H1 (cell line): ENCODE measurements at regions not wholly inside any gene's neighbourhood (a gene's known extent, or its start where the extent isn't known, plus 50 kb on each side); places are given as distances from the start of the nearest gene placed in this dataset.
"Not testable (repeated sequence)": the region's sequence is repeated elsewhere in the genome, so short reads cannot be mapped to it uniquely, and the experiment has no call there.

Experiments used
- CTCF ChIA-PET: fragments of 300-600 bp; sonication (Branson Sonifier 250); formaldehyde crosslinking; loops from one replicate; lab custom pipeline; 2021; ENCODE audit not compliant: partially characterized antibody; lab: Charles Lee
- POLR2A ChIA-PET: fragments of 300-600 bp; sonication (Branson Sonifier 250); formaldehyde crosslinking; loops from one replicate; lab custom pipeline; 2021; ENCODE audit warnings: inconsistent platforms; ENCODE audit not compliant: partially characterized antibody; lab: Charles Lee
- DNase-seq, 2 experiments: peaks; one replicate each; pipeline versions ENCODE4 v3.0.0 to v3.0.0-alpha.2; 2010 to 2022; ENCODE audit warnings: low spot score in 2 of 2, low read depth in 1 of 2, mixed read lengths in 1 of 2
- FAIRE-seq: peaks from 2 replicates; lab custom pipeline; 2011; peaks lifted over from hg19 to GRCh38; lab: Jason Lieb, UNC
- H2AFZ ChIP-seq: 2 replicates; pipeline ENCODE4 v1.8.1; 2012; ENCODE audit warnings: low read length, inconsistent platforms
- H2AK5ac ChIP-seq: 2 replicates; pipeline ENCODE4 v1.6.1; 2013; ENCODE audit warnings: low read depth, low read length
- H2BK120ac ChIP-seq: replicated peaks from 2 replicates; pipeline ENCODE3; 2013; ENCODE audit warnings: low read depth, low read length, inconsistent platforms
- H2BK12ac ChIP-seq: 2 replicates; pipeline ENCODE4 v1.6.1; 2013; ENCODE audit warnings: low read depth, low read length
- H2BK15ac ChIP-seq: 2 replicates; pipeline ENCODE4 v1.6.1; 2013; ENCODE audit warnings: low read length
- H2BK20ac ChIP-seq: 2 replicates; pipeline ENCODE4 v1.6.1; 2013; ENCODE audit warnings: low read length
- H2BK5ac ChIP-seq: 2 replicates; pipeline ENCODE4 v1.6.1; 2013; ENCODE audit warnings: low read depth, low read length
- H3K14ac ChIP-seq: 2 replicates; pipeline ENCODE4 v1.6.1; 2013; ENCODE audit warnings: inconsistent platforms; ENCODE audit not compliant: insufficient read length
- H3K18ac ChIP-seq: 2 replicates; pipeline ENCODE4 v1.6.1; 2013; ENCODE audit warnings: low read length; ENCODE audit errors: extremely low read depth
- H3K23ac ChIP-seq: 2 replicates; pipeline ENCODE4 v1.6.1; 2013; ENCODE audit warnings: inconsistent platforms; ENCODE audit not compliant: insufficient read length
- H3K23me2 ChIP-seq: 2 replicates; pipeline ENCODE4 v1.6.1; 2013; ENCODE audit warnings: low read depth, low read length
- H3K27ac ChIP-seq: 2 replicates; pipeline ENCODE4 v1.6.1; 2011; ENCODE audit warnings: low read depth, low read length, inconsistent platforms
- H3K27me3 ChIP-seq, 4 experiments: replicated peaks in 1 of 4; 1 replicate in 1 of 4; 2 replicates in 3 of 4; pipeline versions ENCODE4 v1.6.1 to v1.8.1; 2011 to 2013; ENCODE audit warnings: low read length in 3 of 4, mild to moderate bottlenecking in 3 of 4, inconsistent platforms in 2 of 4, mixed read lengths in 2 of 4, moderate library complexity in 1 of 4; ENCODE audit not compliant: control insufficient read depth in 3 of 4, insufficient read depth in 3 of 4; ENCODE audit errors: extremely low read depth in 1 of 4
- H3K36me3 ChIP-seq, 4 experiments: 2 replicates each; pipeline versions ENCODE4 v1.6.1 to v1.8.1; 2011 to 2013; ENCODE audit warnings: mild to moderate bottlenecking in 4 of 4, low read length in 3 of 4, moderate library complexity in 2 of 4, control low read depth in 1 of 4, inconsistent platforms in 1 of 4; ENCODE audit not compliant: insufficient read depth in 4 of 4, control insufficient read depth in 2 of 4
- H3K4ac ChIP-seq: replicated peaks from 2 replicates; pipeline ENCODE3; 2013; ENCODE audit warnings: low read length, low read depth, mixed read lengths, inconsistent platforms; ENCODE audit not compliant: insufficient read length
- H3K4me1 ChIP-seq, 4 experiments: replicated peaks in 1 of 4; 1 replicate in 1 of 4; 2 replicates in 3 of 4; pipeline versions ENCODE4 v1.6.1 to v1.8.1; 2011 to 2013; ENCODE audit warnings: low read length in 3 of 4, inconsistent platforms in 2 of 4, mixed read lengths in 1 of 4; ENCODE audit not compliant: insufficient read depth in 4 of 4, control insufficient read depth in 3 of 4
- H3K4me2 ChIP-seq, 2 experiments: 2 replicates each; pipeline versions ENCODE4 v1.6.1 to v1.8.1; 2011 to 2013; ENCODE audit warnings: low read depth in 2 of 2, low read length in 2 of 2, control low read depth in 1 of 2, inconsistent platforms in 1 of 2, mild to moderate bottlenecking in 1 of 2; ENCODE audit not compliant: insufficient read depth in 1 of 2
- H3K4me3 ChIP-seq, 4 experiments: fragments of 200-600, 300-600 bp in 1 of 4; sonication (generic), shearing (Covaris generic), sonication (Bioruptor Twin) in 1 of 4; 2 replicates each; pipeline versions ENCODE4 v1.5.1 to v1.8.1; 2011 to 2016; ENCODE audit warnings: low read length in 4 of 4, low read depth in 3 of 4, control low read depth in 2 of 4, inconsistent platforms in 2 of 4, mild to moderate bottlenecking in 2 of 4, mixed read lengths in 1 of 4, moderate library complexity in 1 of 4; ENCODE audit not compliant: insufficient read depth in 2 of 4; ENCODE audit errors: extremely low read depth in 1 of 4
- H3K56ac ChIP-seq: replicated peaks from 2 replicates; pipeline ENCODE3; 2013; ENCODE audit warnings: low read depth, mild to moderate bottlenecking, mixed read lengths, low read length, inconsistent platforms; ENCODE audit not compliant: insufficient read length
- H3K79me1 ChIP-seq: 2 replicates; pipeline ENCODE4 v1.6.1; 2013; ENCODE audit warnings: low read depth, low read length, control low read depth
- H3K79me2 ChIP-seq, 2 experiments: 2 replicates each; pipeline versions ENCODE4 v1.6.1 to v1.8.1; 2012 to 2013; ENCODE audit warnings: low read length in 2 of 2, mild to moderate bottlenecking in 2 of 2, inconsistent platforms in 1 of 2; ENCODE audit not compliant: insufficient read depth in 2 of 2, control insufficient read depth in 1 of 2
- H3K9ac ChIP-seq, 4 experiments: replicated peaks in 1 of 4; 1 replicate in 1 of 4; 2 replicates in 3 of 4; pipeline versions ENCODE4 v1.6.1 to v1.8.1; 2011 to 2013; ENCODE audit warnings: low read depth in 3 of 4, low read length in 3 of 4, control low read depth in 2 of 4, mild to moderate bottlenecking in 2 of 4, moderate library complexity in 2 of 4, inconsistent platforms in 1 of 4; ENCODE audit errors: extremely low read depth in 1 of 4
- H3K9me3 ChIP-seq, 2 experiments: 2 replicates each; pipeline versions ENCODE4 v1.6.1 to v1.8.1; 2012 to 2013; ENCODE audit warnings: mild to moderate bottlenecking in 2 of 2, moderate library complexity in 2 of 2, control low read depth in 1 of 2, inconsistent platforms in 1 of 2, low read depth in 1 of 2, low read length in 1 of 2, mixed read lengths in 1 of 2; ENCODE audit not compliant: insufficient read depth in 2 of 2
- H4K20me1 ChIP-seq, 2 experiments: replicated peaks in 1 of 2; 2 replicates each; pipeline versions ENCODE3 to v1.8.1; 2011 to 2013; ENCODE audit warnings: inconsistent platforms in 2 of 2, low read length in 2 of 2, mild to moderate bottlenecking in 1 of 2; ENCODE audit not compliant: insufficient read depth in 2 of 2, control insufficient read depth in 1 of 2
- H4K5ac ChIP-seq: 2 replicates; pipeline ENCODE4 v1.6.1; 2013; ENCODE audit warnings: low read length, low read depth, mixed read lengths, inconsistent platforms; ENCODE audit not compliant: insufficient read length
- H4K8ac ChIP-seq: 2 replicates; pipeline ENCODE4 v1.8.0; 2013; ENCODE audit warnings: mild to moderate bottlenecking, moderate library complexity, low read length, inconsistent platforms; ENCODE audit not compliant: insufficient read depth; ENCODE audit errors: extremely low read depth
- H4K91ac ChIP-seq: replicated peaks from 2 replicates; pipeline ENCODE3; 2013; ENCODE audit warnings: low read length, mixed read lengths, inconsistent platforms; ENCODE audit not compliant: insufficient read length
- WGBS, 2 experiments: shearing (Covaris generic) in 1 of 2; methylation state at CpG; one replicate each; pipeline versions ENCODE4 v1.1.6 to v1.1.7; 2013 to 2015; ENCODE audit warnings: low lambda C conversion rate in 2 of 2, mixed read lengths in 2 of 2, inconsistent platforms in 1 of 2, low coverage in 1 of 2, missing lambda C conversion rate in 1 of 2; ENCODE audit not compliant: insufficient replicate concordance in 2 of 2, insufficient coverage in 1 of 2, insufficient read length in 1 of 2; ENCODE audit errors: extremely low coverage in 1 of 2, missing lambda C conversion rate in 1 of 2; 5-methylcytosine and 5-hydroxymethylcytosine counted together

- WGBS, 2 experiments, result 93% methylated on average over 3 of the region's 3 CpGs; no CpG with 5 or more reads in 1 of the 2 experiments
Measured at GRCh38 chr7:106755024-106755423, 94.1 kb upstream of the CCDC71L start.

More at GRCh38 chr7:106755024-106755423, 94.1 kb upstream of the CCDC71L start:
- H3K9me3 ChIP-seq, result peaks cover 4 to 13% of the 10 kb centered on the region in 2 experiments; a peak in 2 of 4 replicates
- H3K79me1 ChIP-seq, H2BK120ac ChIP-seq, DNase-seq, H4K5ac ChIP-seq, H3K79me2 ChIP-seq, FAIRE-seq, H4K20me1 ChIP-seq, POLR2A ChIA-PET, H3K14ac ChIP-seq, H3K36me3 ChIP-seq, H3K23ac ChIP-seq, H4K8ac ChIP-seq, H2AFZ ChIP-seq, H3K23me2 ChIP-seq, H2AK5ac ChIP-seq, H3K4me2 ChIP-seq, H3K9ac ChIP-seq, H3K27me3 ChIP-seq, H2BK5ac ChIP-seq, H4K91ac ChIP-seq, H3K4me1 ChIP-seq, H3K27ac ChIP-seq, H2BK20ac ChIP-seq, H3K56ac ChIP-seq, H3K18ac ChIP-seq, H3K4me3 ChIP-seq, H2BK15ac ChIP-seq, H2BK12ac ChIP-seq, H3K4ac ChIP-seq: not testable (repeated sequence)
- CTCF ChIA-PET, result interaction anchor here (1.3 kb wide), 1 partner anchor 20 kb away, joined by 3 read pairs; no protein-coding TSS in a partner anchor
